DOHH2 (cell line): ENCODE measurements at regions not wholly inside any gene's neighbourhood (a gene's known extent, or its start where the extent isn't known, plus 50 kb on each side); places are given as distances from the start of the nearest gene placed in this dataset.

Experiments
- H3F3A ChIP-seq: fragments of 200-600 bp; sonication (generic), shearing (Covaris generic); 2 replicates; pipeline ENCODE4 v1.6.0; 2016; ENCODE audit warnings: antibody characterized with exemption, mild to moderate bottlenecking; ENCODE audit not compliant: control insufficient read depth, insufficient read depth
- H3K27ac ChIP-seq: fragments of 200-600 bp; sonication (generic); 2 replicates; pipeline ENCODE4 v1.5.1; 2014; ENCODE audit warnings: low read depth, mild to moderate bottlenecking, low read length, moderate library complexity
- H3K27me3 ChIP-seq: fragments of 200-600 bp; sonication (generic); 2 replicates; pipeline ENCODE4 v1.6.1; 2014; ENCODE audit warnings: mild to moderate bottlenecking, low read length, mixed read lengths; ENCODE audit not compliant: control insufficient read depth
- H3K36me3 ChIP-seq: fragments of 200-600 bp; sonication (generic); 2 replicates; pipeline ENCODE4 v1.6.1; 2014; ENCODE audit warnings: mild to moderate bottlenecking, low read length, moderate library complexity, mixed read lengths; ENCODE audit not compliant: control insufficient read depth
- H3K4me1 ChIP-seq: fragments of 200-600 bp; sonication (generic); 2 replicates; pipeline ENCODE4 v1.6.1; 2014; ENCODE audit warnings: mild to moderate bottlenecking, low read length, mixed read lengths; ENCODE audit not compliant: control insufficient read depth
- H3K4me2 ChIP-seq: fragments of 200-600 bp; sonication (generic); 2 replicates; pipeline ENCODE4 v1.6.0; 2014; ENCODE audit warnings: mild to moderate bottlenecking, low read length, moderate library complexity
- H3K4me3 ChIP-seq: fragments of 200-600 bp; sonication (generic); 2 replicates; pipeline ENCODE4 v1.5.1; 2014; ENCODE audit warnings: mild to moderate bottlenecking, low read length, mixed read lengths
- H3K79me2 ChIP-seq: fragments of 200-600 bp; sonication (generic); 2 replicates; pipeline ENCODE4 v1.6.1; 2014; ENCODE audit warnings: mild to moderate bottlenecking, low read length, mixed read lengths; ENCODE audit not compliant: control insufficient read depth
- H3K9me2 ChIP-seq: fragments of 200-600 bp; sonication (generic); replicated peaks from 2 replicates; pipeline ENCODE4 v1.6.1; 2014; ENCODE audit warnings: mild to moderate bottlenecking, low read length, mixed read lengths; ENCODE audit not compliant: control insufficient read depth
- H3K9me3 ChIP-seq: fragments of 200-600 bp; sonication (generic); 2 replicates; pipeline ENCODE4 v1.6.1; 2014; ENCODE audit warnings: antibody characterized with exemption, low read length, mixed read lengths; ENCODE audit not compliant: control insufficient read depth, insufficient read depth
- H4K20me1 ChIP-seq: fragments of 200-600 bp; sonication (generic); 2 replicates; pipeline ENCODE4 v1.6.0; 2014; ENCODE audit warnings: low read depth, mild to moderate bottlenecking, antibody characterized with exemption, low read length, moderate library complexity; ENCODE audit not compliant: control insufficient read depth, insufficient read depth
- EZH2phosphoT487 ChIP-seq: fragments of 200-600 bp; sonication (generic); IDR thresholded peaks from 2 replicates; pipeline ENCODE4 v1.6.1; 2017; ENCODE audit warnings: borderline replicate concordance, mild to moderate bottlenecking, antibody characterized with exemption, low read length, moderate library complexity, mixed read lengths
- TF ChIP-seq, protein P1 (sequence below): fragments of 200-600 bp; sonication (generic); IDR thresholded peaks from one replicate; pipeline ENCODE4 v1.5.1; 2014; ENCODE audit warnings: antibody characterized with exemption, mild to moderate bottlenecking, low read depth, low read length; ENCODE audit not compliant: poor library complexity, severe bottlenecking

DNA sequence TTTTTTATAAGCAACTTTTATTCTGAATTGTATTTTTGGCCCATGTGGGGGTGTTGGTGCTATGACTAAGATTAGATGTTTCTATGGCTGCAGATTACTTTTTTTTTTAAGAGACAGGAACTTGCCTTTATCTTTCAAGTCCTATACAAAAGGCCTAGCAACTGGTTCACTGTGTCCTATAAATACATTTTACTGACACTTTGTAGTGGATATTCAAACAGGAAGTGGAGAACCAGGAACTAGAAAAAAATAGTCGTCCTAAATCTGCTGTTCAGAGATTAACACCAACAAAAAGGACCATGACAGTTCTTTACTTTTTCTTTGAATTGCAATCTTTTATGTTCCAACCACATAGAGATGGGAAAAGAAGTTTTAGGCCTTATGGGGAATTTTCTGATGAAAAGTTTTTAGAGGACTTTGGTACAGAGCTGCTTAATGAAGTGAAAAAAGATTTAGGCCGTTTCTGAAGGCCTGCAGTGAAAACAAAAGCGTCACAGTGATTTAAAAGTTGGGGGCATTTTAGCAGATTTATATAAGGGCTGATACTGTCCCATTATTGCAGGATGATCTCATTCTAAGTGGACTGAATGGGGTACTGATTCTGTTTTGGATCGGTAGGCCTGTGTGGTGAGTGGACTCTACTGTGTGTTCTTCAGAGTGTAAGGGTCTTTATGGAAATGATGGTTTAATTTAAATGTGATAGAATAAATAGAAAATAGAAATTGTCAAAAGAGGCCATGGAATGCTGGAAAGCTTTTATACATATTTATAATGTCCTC lies 136.4 kb upstream of the DEPDC1 start:
- H3K27ac ChIP-seq, result no peak overlapping the region
- TF ChIP-seq, protein P1, sequence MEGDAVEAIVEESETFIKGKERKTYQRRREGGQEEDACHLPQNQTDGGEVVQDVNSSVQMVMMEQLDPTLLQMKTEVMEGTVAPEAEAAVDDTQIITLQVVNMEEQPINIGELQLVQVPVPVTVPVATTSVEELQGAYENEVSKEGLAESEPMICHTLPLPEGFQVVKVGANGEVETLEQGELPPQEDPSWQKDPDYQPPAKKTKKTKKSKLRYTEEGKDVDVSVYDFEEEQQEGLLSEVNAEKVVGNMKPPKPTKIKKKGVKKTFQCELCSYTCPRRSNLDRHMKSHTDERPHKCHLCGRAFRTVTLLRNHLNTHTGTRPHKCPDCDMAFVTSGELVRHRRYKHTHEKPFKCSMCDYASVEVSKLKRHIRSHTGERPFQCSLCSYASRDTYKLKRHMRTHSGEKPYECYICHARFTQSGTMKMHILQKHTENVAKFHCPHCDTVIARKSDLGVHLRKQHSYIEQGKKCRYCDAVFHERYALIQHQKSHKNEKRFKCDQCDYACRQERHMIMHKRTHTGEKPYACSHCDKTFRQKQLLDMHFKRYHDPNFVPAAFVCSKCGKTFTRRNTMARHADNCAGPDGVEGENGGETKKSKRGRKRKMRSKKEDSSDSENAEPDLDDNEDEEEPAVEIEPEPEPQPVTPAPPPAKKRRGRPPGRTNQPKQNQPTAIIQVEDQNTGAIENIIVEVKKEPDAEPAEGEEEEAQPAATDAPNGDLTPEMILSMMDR, result no peak
- TF ChIP-seq EZH2phosphoT487, result no peak

DNA sequence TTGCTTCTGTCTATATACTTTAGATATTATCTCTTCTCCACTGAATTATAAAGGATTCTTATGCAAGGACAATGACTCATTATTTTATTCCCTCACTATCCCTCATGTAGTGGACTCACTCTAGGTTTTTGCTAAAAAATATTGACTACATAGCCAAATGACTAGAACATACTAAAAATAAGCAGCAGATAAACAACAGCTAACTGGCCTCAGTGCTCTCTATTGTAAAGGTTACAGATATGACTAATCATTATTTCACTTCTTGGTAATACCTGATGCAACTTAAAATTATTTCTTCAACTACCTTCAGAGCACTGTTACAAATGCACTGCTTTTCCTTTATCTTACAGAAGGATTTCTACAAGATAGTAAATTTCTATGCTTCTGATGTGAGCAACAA lies 147.6 kb upstream of the DEPDC1 start:
- no peaks in the 10 kb centered on the region for H3F3A ChIP-seq
- H3K9me3 ChIP-seq, result no peaks in the 10 kb centered on the region
- no peaks in the 10 kb centered on the region for H3K27me3 ChIP-seq
- H3K4me2 ChIP-seq, result no peak overlapping the region
- TF ChIP-seq, protein P1, result no peak
- TF ChIP-seq EZH2phosphoT487, result no peak
- no peaks in the 10 kb centered on the region for H3K36me3 ChIP-seq
- no peak overlapping the region for H3K4me3 ChIP-seq
- H3K9me2 ChIP-seq, result no peaks in the 10 kb centered on the region
- no peak overlapping the region for H3K27ac ChIP-seq
- no peaks in the 10 kb centered on the region for H3K79me2 ChIP-seq
- H3K4me1 ChIP-seq, result no peaks in the 10 kb centered on the region
- no peaks in the 10 kb centered on the region for H4K20me1 ChIP-seq

More for the DNA sequence above, 136.4 kb upstream of the DEPDC1 start:
- H3K4me1 ChIP-seq, result peaks cover 3% of the 10 kb centered on the region; the same call in 1 of the 2 replicates
- H3K27me3 ChIP-seq, result no peaks in the 10 kb centered on the region
- H4K20me1 ChIP-seq, result no peaks in the 10 kb centered on the region
- H3F3A ChIP-seq, result no peaks in the 10 kb centered on the region
- H3K9me2 ChIP-seq, result no peaks in the 10 kb centered on the region
- H3K4me2 ChIP-seq, result no peak overlapping the region
- H3K4me3 ChIP-seq, result no peak overlapping the region
- no peaks in the 10 kb centered on the region for H3K36me3 ChIP-seq
- no peaks in the 10 kb centered on the region for H3K9me3 ChIP-seq
- H3K79me2 ChIP-seq, result no peaks in the 10 kb centered on the region

DNA sequence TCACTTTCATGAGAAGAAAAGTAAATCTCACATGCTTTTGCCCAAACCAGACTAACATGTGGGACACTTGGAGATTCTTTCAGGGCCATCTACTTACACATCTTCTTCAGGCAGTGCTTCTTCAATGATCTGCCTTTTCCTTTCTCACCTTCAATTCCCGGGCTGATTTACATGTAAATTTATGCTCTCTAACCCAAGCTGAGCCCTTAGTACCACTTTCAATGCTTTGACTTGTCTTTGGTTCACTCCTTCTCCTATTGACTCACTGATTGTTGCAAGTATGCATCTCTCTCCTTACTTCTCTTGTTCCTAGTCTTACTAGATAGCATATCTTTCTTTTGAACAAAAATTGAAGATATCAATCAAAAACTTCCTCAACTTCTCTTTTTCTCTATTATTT lies 154.2 kb upstream of the DEPDC1 start:
- H3K4me2 ChIP-seq, result no peak overlapping the region
- no peaks in the 10 kb centered on the region for H4K20me1 ChIP-seq
- H3K9me3 ChIP-seq, result no peaks in the 10 kb centered on the region
- no peaks in the 10 kb centered on the region for H3K79me2 ChIP-seq
- H3K27me3 ChIP-seq, result no peaks in the 10 kb centered on the region
- H3K4me3 ChIP-seq, result no peak overlapping the region
- H3K27ac ChIP-seq, result no peak overlapping the region
- no peaks in the 10 kb centered on the region for H3K36me3 ChIP-seq
- TF ChIP-seq EZH2phosphoT487, result no peak
- TF ChIP-seq, protein P1, result no peak
- no peaks in the 10 kb centered on the region for H3K4me1 ChIP-seq
- no peaks in the 10 kb centered on the region for H3K9me2 ChIP-seq
- H3F3A ChIP-seq, result no peaks in the 10 kb centered on the region
